ENCODE measurements at regions not wholly inside any gene's neighbourhood (a gene's known extent, or its start where the extent isn't known, plus 50 kb on each side); places are given as distances from the start of the nearest gene placed in this dataset.

- DNase-seq = no peak
These were observed 165.4 kb upstream of the RNF32 start for GRCh38 chr7:156475179-156475578.

- DNase-seq = no peak
These were observed 166.3 kb upstream of the RNF32 start for GRCh38 chr7:156474241-156474743.

- DNase-seq = peak; percentile 25
These were observed 166.9 kb upstream of the RNF32 start for GRCh38 chr7:156473476-156474240.

- DNase-seq = no peak
These were observed 168.3 kb upstream of the RNF32 start for GRCh38 chr7:156472267-156472666.

- no peak for DNase-seq
These were observed 169.9 kb upstream of the RNF32 start for GRCh38 chr7:156470399-156471320.

- DNase-seq = no peak
These were observed 173.5 kb upstream of the RNF32 start for GRCh38 chr7:156466955-156467625.

GRCh38 chr7:156466272-156466671, 174.3 kb upstream of the RNF32 start:
- no peak for DNase-seq

- no peak for DNase-seq
These were observed 175.4 kb upstream of the RNF32 start for GRCh38 chr7:156465186-156465585.

- DNase-seq = no peak
These were observed 176.2 kb upstream of the RNF32 start for GRCh38 chr7:156464339-156464738.

GRCh38 chr7:156463280-156463679, 177.3 kb upstream of the RNF32 start:
- no peak for DNase-seq

- no peak for DNase-seq
These were observed 178.5 kb upstream of the RNF32 start for GRCh38 chr7:156461881-156462665.

GRCh38 chr7:156460858-156461627, 179.5 kb upstream of the RNF32 start:
- DNase-seq = no peak

- no peak for DNase-seq
These were observed 181.0 kb upstream of the RNF32 start for GRCh38 chr7:156459582-156459981.

GRCh38 chr7:156459067-156459466, 181.5 kb upstream of the RNF32 start:
- DNase-seq = no peak

- DNase-seq = no peak
These were observed 182.6 kb upstream of the RNF32 start for GRCh38 chr7:156458011-156458410.

GRCh38 chr7:156456503-156457115, 184.0 kb upstream of the RNF32 start:
- DNase-seq = no peak

GRCh38 chr7:156456032-156456431, 184.5 kb upstream of the RNF32 start:
- DNase-seq = no peak

GRCh38 chr7:156450473-156450872, 190.1 kb upstream of the RNF32 start:
- no peak for DNase-seq

GRCh38 chr7:156448918-156449317, 191.7 kb upstream of the RNF32 start:
- DNase-seq = no peak

GRCh38 chr7:156446990-156447389, 193.6 kb upstream of the RNF32 start:
- DNase-seq = no peak

Data from NCI-H1417 treated with DMSO at 0.1 percent for 48 hours (cell line).